ENCODE measurements at regions not wholly inside any gene's neighbourhood (a gene's known extent, or its start where the extent isn't known, plus 50 kb on each side); places are given as distances from the start of the nearest gene placed in this dataset.

GRCh38 chr1:81032374-81032773, 768.4 kb upstream of the ADGRL2 start:
- H3K27ac ChIP-seq (ENCODE audit: low read length): no peak overlapping the region
- H3K27me3 ChIP-seq (ENCODE audit: control insufficient read depth, insufficient read depth, low read length): no peaks in the 10 kb centered on the region
- in situ Hi-C loops (cut with HindIII; ENCODE audit: low pct_unique_long_range_greater_than_20kb, low sequenced_read_pairs): no loop called here
- BruUV-seq (replicated peaks): no TSS peak
- H3K4me3 ChIP-seq (ENCODE audit: low read depth in 2 of 2, low read length in 2 of 2): no peak overlapping the region
- no peak for DNase-seq (ENCODE audit: low read depth, low spot score)
- ChIA-PET CTCF (no interaction called here), POLR2A (no interaction called here)
- intact Hi-C loops (cut with micrococcal nuclease; ENCODE audit: unreplicated experiment): no loop called here
- ATAC-seq: no peak
- no peaks in the 10 kb centered on the region for H3K36me3 ChIP-seq (ENCODE audit: control insufficient read depth, insufficient read depth, low read length)
- H3K9me3 ChIP-seq (ENCODE audit: control insufficient read depth, insufficient read depth, low read depth, low read length): no peaks in the 10 kb centered on the region
- no peaks in the 10 kb centered on the region for H3K4me1 ChIP-seq (ENCODE audit: control insufficient read depth, insufficient read depth, low read length)
- TF ChIP-seq SIN3A (IDR thresholded peaks at IDR 0.05; ENCODE audit: borderline replicate concordance, insufficient read depth, low read depth, low read length) (no peak), REST (IDR thresholded peaks at IDR 0.05; ENCODE audit: insufficient read depth in 1 of 2, low read depth in 2 of 2, low read length in 1 of 2) (no peak), CTCF (IDR thresholded peaks at IDR 0.05) (no peak), POLR2AphosphoS5 (IDR thresholded peaks at IDR 0.05; ENCODE audit: low read depth, low read length) (no peak), TCF7L2 (IDR thresholded peaks at IDR 0.05; ENCODE audit: low read depth, low read length) (no peak)

GRCh38 chr1:81030441-81030840, 770.3 kb upstream of the ADGRL2 start:
- H3K27ac ChIP-seq (ENCODE audit: low read length): no peak overlapping the region
- no peak overlapping the region for H3K4me3 ChIP-seq (ENCODE audit: low read depth in 2 of 2, low read length in 2 of 2)
- no peak for DNase-seq (ENCODE audit: low read depth, low spot score)
- intact Hi-C loops (cut with micrococcal nuclease; ENCODE audit: unreplicated experiment): no loop called here
- BruUV-seq (replicated peaks): no TSS peak
- no peaks in the 10 kb centered on the region for H3K36me3 ChIP-seq (ENCODE audit: control insufficient read depth, insufficient read depth, low read length)
- no peak for ATAC-seq
- H3K27me3 ChIP-seq (ENCODE audit: control insufficient read depth, insufficient read depth, low read length): no peaks in the 10 kb centered on the region
- ChIA-PET CTCF (no interaction called here), POLR2A (no interaction called here)
- no peaks in the 10 kb centered on the region for H3K9me3 ChIP-seq (ENCODE audit: control insufficient read depth, insufficient read depth, low read depth, low read length)
- no peaks in the 10 kb centered on the region for H3K4me1 ChIP-seq (ENCODE audit: control insufficient read depth, insufficient read depth, low read length)
- no peak for TF ChIP-seq CTCF (IDR thresholded peaks at IDR 0.05)
- no peak for TF ChIP-seq SIN3A (IDR thresholded peaks at IDR 0.05; ENCODE audit: borderline replicate concordance, insufficient read depth, low read depth, low read length)
- no peak for TF ChIP-seq POLR2AphosphoS5 (IDR thresholded peaks at IDR 0.05; ENCODE audit: low read depth, low read length)
- TF ChIP-seq TCF7L2 (IDR thresholded peaks at IDR 0.05; ENCODE audit: low read depth, low read length): no peak
- no peak for TF ChIP-seq REST (IDR thresholded peaks at IDR 0.05; ENCODE audit: insufficient read depth in 1 of 2, low read depth in 2 of 2, low read length in 1 of 2)
- in situ Hi-C loops (cut with HindIII; ENCODE audit: low pct_unique_long_range_greater_than_20kb, low sequenced_read_pairs): no loop called here

All from Panc1 (cell line).